ENCODE measurements at regions not wholly inside any gene's neighbourhood (a gene's known extent, or its start where the extent isn't known, plus 50 kb on each side); places are given as distances from the start of the nearest gene placed in this dataset.
"Not testable (repeated sequence)": the region's sequence is repeated elsewhere in the genome, so short reads cannot be mapped to it uniquely, and the experiment has no call there.

DNA sequence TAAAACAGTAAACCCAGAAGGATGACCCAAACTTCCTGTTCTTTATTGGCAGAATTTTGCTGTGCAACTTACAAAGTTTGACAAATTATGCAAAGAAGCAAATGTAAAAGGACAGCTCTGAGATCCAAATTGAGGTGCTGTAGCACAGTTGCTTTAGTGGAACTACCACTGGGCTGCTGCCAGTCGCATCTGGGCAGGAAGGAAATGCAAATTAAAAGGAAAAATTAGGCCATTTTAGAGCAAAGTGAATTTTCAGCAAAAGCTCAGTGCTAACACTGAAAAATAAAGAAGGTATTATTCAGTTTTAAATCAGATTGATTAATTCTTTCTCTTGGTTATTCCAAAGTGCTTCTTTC is 104.5 kb downstream of the ZMAT3 start:
- no peak for DNase-seq

DNA sequence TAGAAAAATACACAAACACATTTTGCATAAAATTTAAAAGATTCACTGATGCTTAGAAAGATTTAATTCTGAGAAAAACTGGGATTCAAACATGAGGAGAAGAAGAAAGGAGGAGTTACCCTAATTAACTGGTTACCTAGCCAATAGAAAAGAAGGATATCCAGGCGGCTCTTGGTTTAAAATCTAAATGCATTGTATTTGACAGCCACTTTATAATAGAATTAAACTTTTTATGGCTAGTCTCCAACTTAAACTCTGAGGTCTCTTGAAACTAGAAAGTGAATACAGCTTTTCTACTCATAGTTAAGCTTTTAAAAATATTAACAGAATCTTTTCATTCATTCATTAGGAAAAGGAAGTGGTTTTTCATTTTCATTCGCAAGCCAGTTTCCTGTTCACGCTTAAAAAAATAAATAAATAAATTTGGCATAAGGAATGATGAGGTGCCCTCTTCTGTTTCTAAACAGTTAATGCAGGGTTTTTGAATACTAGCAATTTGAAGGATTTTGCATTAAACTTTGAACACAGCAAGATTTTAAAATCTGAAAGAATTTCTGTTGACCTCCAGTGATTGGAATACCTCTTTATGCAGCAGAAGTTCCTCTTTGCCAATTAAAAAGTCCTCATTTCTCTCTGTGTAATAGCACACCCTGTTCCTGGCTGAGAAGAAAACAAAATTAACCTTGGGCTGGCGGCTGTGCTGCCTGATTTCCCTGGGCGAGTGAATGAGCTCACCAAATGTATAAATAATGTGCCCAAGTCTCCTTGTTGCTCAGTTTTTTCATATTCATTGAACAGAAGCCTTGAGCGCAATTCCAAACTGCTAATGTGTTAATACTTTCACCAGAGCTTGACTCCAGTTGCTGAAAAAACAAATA is 105.1 kb downstream of the ZMAT3 start:
- no peak for DNase-seq

DNA sequence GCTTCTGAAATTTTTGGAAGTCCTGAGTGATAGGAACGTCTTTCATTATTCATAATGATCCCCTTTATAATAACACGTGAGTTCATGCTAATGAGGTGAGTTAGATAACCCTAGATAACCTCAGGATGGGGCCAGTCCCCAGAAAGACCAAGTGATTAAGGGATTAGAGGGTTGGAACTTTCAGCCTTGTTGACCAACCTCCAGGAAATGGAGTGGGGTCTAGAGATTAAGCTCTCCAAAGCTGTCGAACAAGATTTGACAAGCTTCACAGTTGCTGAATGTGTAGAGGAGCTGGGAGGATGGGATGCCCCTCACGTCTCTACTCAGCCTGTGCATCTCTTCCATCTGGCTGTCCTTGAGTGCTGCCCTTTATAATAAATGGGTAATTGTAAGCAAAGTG is 107.1 kb downstream of the ZMAT3 start:
- DNase-seq = no peak

DNA sequence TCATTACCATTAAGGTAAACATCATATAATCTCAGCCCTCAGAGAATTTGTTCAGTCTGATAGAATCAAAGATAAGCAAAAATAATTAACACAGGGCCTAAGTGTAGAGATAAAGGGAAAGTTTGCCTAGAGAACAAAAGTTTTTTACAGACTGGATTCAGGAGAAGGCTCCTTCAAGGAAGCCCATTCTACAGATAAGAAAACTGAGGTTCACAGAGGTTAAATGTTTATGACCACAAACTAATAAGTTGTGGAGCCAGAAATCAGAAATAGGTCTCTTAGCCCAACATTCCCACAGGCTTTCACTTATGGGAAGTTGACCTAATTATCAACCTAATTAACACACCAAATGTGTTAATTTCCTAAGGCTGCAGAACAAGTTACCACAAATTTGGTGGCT is 110.7 kb downstream of the ZMAT3 start:
- DNase-seq = no peak

DNA sequence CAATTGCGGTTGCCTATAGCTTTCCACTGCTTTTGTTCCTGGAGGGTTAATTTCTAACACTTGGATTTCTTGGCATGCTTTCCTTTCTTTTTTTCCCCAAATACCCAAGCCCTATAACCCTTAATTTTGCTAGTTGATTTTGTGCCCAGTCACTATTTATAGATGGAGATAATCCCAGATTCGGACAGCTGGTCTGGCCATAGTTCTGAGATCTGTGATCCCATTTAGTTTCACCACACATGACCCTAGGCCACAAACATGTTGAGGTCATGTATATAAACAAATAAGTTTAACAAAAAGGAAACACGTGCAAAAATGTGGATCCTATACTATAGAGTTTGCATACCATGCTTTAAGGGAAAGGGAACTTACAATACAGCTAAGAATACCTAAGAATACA is 111.4 kb downstream of the ZMAT3 start:
- DNase-seq = no peak

DNA sequence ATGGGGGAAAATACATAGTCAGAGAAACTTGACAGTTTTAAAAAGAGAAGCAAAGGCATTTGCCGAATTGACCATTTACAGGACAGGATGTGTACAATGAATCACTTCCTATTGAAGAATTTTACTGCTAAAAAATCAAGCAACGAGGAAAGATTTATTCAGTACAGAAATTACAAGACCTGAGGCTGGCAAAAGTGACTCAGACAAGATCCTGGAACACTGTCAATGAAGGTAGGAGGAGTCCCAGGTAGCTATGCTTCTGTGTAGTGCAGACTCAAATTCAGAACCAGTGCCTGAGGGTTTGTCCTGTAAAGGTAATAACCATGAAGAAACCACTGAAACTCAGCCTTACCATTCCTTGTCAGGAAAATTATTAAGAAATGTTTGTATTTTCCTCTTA is 120.9 kb downstream of the ZMAT3 start:
- peak; percentile 2 to 11 for DNase-seq

DNA sequence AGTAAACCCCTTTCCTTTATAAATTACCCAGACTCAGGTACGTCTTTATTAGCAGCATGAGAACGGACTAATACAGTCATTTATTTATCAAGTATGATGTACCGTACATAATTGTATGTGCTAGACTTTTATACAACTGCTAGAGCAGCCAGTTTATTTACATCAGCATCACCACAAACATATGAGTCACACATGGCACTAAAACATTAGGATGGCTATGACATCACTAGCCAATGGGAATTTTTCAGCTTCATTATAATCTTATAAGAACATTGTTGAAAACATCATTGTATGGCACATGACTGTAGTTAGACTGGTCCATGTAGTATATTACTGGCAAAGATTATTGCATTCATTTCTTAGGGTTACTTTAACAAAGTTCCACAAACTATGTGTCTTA is 121.7 kb downstream of the ZMAT3 start:
- no peak for DNase-seq

DNA sequence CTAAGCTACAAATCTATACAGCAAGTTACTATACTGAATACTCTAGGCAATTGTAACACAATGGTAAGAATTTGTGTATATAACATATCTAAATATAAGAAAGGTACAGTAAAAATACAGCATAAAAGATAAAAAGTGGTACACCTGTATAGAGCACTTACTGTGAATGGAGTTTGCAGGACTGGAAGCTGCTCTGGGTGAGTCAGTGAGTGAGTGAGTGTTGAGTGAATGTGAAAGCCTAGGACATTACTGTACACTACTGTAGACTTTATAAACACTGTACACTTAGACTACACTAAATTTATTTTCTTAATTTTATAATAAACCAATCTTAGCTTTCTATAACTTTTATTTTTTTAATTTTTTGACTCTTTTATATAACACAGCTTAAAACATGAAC is 123.1 kb downstream of the ZMAT3 start:
- DNase-seq = no peak

DNA sequence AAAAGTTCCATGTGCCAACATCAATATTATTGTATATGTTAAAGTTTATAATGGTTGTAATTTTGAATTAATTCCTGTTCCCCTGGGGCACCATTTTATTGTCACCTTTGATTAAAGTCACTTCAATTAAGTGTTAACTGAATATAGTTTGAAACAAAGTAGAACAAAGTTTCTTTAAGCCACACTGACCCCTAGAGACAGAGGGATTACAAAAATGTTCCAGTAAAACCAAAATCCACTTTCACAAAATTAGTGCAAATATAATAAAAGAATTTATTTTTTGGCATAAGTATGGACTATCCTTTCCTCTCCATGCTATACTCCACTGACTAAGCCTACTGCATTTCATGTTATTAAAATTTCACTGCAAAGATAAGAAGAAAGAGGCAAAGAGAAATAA is 123.9 kb downstream of the ZMAT3 start:
- no peak for DNase-seq

DNA sequence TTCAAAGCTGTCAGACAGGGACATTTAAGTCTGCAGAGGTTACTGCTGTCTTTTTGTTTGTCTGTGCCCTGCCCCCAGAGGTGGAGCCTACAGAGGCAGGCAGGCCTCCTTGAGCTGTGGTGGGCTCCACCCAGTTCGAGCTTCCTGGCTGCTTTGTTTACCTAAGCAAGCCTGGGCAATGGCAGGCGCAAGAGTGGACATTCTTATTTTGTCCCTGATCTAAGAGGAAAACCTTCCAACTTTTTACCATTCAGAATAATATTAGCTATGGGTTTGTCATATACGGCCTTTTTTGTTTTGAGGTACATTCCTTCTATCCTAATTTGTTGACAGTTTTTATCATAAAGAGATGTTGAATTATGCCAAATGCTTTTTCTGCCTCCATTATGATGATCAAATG is 129.3 kb downstream of the ZMAT3 start:
- DNase-seq = not testable (repeated sequence)

DNA sequence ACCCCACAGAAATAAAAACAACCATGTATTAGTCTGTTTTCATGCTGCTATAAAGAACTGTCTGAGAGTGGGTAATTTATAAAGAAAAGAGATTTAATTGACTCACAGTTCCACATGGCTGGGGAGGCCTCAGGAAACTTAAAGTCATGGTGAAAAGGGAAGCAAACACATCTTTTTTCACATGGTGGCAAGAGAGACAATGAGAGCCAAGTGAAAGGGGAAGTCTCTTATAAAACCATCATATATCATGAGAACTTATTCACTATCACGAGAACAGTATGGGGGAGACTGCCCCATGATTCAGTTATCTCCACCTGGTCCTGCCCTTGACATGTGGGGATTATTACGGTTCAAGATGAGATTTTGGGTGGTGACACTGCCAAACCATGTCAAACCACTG is 141.5 kb downstream of the ZMAT3 start:
- DNase-seq = no peak

DNA sequence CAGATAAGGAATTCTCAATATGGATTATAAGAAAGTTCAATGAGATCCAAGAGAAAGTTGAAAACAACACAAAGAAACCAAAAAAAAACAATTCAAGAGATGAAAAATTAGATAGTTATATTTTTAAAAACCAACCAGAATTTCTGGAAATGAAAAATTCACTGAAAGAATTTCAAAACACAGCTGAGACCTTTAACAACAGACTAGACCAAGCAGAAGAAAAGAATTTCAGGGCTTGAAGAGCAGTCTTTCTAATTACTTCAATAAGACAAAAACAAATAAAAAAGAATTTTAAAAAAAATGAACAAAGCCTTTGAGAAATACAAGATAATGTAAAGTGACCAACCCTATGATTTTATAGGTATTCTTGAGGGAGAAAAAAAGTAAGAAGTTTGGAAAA is 155.4 kb downstream of the ZMAT3 start:
- DNase-seq = no peak

DNA sequence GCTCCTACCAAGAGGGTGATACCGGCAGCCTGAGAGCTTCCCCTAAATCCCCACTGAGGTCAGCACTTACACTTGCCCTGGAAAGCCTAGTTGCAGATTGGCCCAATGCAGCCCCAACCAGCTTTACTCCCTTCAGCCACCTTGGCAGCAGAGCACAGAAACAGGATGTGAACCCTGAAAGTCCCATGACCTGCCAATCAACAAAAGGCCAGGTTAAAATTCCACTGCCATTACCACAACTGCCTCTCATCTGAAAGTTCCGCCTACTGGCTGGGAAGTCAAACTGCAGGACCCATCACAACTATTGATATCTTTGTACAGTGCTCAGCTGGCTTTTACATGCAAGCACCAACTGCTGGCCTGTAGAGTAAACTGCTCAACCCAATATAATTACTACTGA is 156.2 kb downstream of the ZMAT3 start:
- no peak for DNase-seq

DNA sequence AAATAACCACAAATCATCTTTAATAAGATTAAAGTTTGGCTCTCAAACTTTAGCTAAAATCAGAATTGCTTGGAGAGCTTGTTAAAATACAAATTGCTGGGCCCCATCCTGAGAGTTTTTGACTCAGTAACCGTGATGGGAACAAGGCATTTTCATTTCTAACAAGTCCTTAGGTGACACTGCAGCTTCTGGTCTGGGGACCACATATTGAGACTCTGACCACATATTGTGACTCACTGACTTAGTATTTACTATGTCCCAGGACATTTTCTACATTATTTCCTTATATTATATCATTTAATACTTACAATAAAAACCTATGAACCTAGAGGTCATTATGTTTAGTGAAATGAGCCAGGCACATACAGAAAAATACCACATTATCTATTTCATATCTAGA is 164.5 kb downstream of the ZMAT3 start:
- DNase-seq = no peak

DNA sequence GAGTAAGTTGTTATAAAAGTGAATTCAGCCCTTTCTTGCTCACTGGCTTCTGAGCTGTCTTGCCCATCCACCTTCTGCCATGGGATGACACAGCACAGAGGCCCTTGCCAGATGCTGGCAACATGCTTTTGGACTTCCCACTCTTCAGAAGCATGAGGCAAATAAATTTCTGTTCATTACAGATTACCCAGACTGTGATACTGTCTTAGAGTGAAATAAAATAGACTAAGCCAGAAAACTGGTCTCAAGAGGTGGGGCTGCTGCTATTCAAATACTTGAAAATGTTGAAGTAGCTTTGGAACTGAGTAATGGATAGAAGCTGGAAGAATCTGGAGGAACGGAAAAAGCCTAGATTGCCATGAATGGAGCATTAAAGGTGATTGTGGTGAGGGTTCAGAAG is 170.4 kb downstream of the ZMAT3 start:
- no peak for DNase-seq

DNA sequence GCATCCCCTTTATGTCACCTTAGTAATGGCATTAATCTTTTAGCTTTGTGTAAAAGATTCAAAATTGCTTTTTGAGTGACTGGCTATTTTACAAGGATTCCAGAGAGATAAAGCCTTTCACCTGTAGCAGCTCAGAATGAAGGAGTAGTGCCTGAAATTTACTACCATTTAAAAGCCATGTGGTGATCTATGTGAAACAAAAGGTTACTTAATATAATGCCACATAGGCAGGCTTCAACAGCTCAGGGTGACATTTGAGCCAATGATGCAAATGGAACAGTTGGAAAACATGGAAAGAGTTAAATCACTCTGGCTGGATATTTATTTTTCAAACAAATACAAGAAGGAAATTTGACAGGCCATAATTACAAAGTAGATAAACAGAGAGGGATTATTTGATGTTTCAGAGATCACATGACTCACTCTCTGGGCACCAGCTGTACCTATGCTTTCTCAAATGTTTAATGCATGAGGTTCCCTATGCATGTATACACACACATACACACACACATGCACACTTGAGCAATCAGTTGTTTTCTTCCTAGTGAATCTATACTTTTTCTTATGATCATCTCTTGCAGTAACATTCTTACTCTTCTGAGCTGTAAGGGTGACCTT is 171.5 kb downstream of the ZMAT3 start:
- DNase-seq = no peak

DNA sequence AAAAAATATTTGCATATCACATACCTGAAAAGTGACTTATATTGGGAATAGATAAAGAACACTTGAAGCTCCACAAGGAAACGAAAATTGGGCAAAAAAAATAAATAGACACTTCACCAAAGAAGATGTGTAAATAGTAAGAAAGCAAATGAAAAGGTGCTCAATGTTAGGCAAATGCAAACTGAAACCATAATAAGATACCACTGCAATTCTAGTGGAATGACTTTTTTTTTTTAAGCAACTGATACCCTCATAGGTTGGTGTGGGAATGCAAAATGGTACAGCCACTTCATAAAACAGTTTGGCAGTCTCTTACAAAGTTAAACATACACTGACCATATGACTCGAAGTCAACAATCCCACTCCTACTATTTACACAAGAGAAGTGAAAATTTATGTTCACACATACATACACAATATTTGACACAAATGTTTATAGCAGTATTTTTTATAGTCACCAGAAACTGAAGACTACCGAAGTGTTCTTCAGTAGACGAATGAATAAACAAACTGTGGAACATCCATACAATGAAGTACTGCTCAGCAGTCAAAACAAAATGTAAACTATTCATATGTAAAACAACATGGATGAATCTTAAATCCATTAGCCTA is 176.3 kb downstream of the ZMAT3 start:
- no peak for DNase-seq
